HL-60 (cell line): ENCODE measurements at regions not wholly inside any gene's neighbourhood (a gene's known extent, or its start where the extent isn't known, plus 50 kb on each side); places are given as distances from the start of the nearest gene placed in this dataset.

Experiments
- GABPA ChIP-seq: IDR thresholded peaks from 2 replicates; pipeline ENCODE4 v1.6.1; 2012; ENCODE audit warnings: low read depth
- POLR2AphosphoS5 ChIP-seq: IDR thresholded peaks from 2 replicates; pipeline ENCODE4 v1.6.1; 2012; ENCODE audit warnings: low read depth
- TF ChIP-seq, protein P1 (sequence below): IDR thresholded peaks from one replicate; pipeline ENCODE4 v1.5.1; 2011; ENCODE audit warnings: low read length, control low read depth, inconsistent platforms; ENCODE audit not compliant: insufficient read depth
- TF ChIP-seq, protein P2 (sequence below): IDR thresholded peaks from 2 replicates; pipeline ENCODE4 v1.6.1; 2012; ENCODE audit warnings: low read depth; ENCODE audit not compliant: insufficient replicate concordance

- TF ChIP-seq, protein P1, sequence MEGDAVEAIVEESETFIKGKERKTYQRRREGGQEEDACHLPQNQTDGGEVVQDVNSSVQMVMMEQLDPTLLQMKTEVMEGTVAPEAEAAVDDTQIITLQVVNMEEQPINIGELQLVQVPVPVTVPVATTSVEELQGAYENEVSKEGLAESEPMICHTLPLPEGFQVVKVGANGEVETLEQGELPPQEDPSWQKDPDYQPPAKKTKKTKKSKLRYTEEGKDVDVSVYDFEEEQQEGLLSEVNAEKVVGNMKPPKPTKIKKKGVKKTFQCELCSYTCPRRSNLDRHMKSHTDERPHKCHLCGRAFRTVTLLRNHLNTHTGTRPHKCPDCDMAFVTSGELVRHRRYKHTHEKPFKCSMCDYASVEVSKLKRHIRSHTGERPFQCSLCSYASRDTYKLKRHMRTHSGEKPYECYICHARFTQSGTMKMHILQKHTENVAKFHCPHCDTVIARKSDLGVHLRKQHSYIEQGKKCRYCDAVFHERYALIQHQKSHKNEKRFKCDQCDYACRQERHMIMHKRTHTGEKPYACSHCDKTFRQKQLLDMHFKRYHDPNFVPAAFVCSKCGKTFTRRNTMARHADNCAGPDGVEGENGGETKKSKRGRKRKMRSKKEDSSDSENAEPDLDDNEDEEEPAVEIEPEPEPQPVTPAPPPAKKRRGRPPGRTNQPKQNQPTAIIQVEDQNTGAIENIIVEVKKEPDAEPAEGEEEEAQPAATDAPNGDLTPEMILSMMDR: no peak
- no peak for TF ChIP-seq POLR2AphosphoS5
- TF ChIP-seq, protein P2, sequence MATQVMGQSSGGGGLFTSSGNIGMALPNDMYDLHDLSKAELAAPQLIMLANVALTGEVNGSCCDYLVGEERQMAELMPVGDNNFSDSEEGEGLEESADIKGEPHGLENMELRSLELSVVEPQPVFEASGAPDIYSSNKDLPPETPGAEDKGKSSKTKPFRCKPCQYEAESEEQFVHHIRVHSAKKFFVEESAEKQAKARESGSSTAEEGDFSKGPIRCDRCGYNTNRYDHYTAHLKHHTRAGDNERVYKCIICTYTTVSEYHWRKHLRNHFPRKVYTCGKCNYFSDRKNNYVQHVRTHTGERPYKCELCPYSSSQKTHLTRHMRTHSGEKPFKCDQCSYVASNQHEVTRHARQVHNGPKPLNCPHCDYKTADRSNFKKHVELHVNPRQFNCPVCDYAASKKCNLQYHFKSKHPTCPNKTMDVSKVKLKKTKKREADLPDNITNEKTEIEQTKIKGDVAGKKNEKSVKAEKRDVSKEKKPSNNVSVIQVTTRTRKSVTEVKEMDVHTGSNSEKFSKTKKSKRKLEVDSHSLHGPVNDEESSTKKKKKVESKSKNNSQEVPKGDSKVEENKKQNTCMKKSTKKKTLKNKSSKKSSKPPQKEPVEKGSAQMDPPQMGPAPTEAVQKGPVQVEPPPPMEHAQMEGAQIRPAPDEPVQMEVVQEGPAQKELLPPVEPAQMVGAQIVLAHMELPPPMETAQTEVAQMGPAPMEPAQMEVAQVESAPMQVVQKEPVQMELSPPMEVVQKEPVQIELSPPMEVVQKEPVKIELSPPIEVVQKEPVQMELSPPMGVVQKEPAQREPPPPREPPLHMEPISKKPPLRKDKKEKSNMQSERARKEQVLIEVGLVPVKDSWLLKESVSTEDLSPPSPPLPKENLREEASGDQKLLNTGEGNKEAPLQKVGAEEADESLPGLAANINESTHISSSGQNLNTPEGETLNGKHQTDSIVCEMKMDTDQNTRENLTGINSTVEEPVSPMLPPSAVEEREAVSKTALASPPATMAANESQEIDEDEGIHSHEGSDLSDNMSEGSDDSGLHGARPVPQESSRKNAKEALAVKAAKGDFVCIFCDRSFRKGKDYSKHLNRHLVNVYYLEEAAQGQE: no peak
- no peak for TF ChIP-seq GABPA
These were observed 183.1 kb downstream of the MYCN start for GRCh38 chr2:16123421-16123820.
